Glomerular visceral epithelial cell (primary cell): ENCODE measurements at regions not wholly inside any gene's neighbourhood (a gene's known extent, or its start where the extent isn't known, plus 50 kb on each side); places are given as distances from the start of the nearest gene placed in this dataset.

Source experiments
- DNase-seq: peaks from one replicate; pipeline ENCODE4 v3.0.0-alpha.2; 2016; ENCODE audit errors: extremely low spot score

- DNase-seq = no peak
Observed at GRCh38 chr10:78706726-78707540, 361.8 kb upstream of the ZMIZ1 start.

GRCh38 chr10:78707745-78708144 is 361.0 kb upstream of the ZMIZ1 start:
- DNase-seq = no peak

- no peak for DNase-seq
Observed at GRCh38 chr10:78712147-78712546, 356.6 kb upstream of the ZMIZ1 start.

GRCh38 chr10:78713659-78714058 is 355.1 kb upstream of the ZMIZ1 start:
- DNase-seq = no peak

GRCh38 chr10:78714225-78714624 is 354.5 kb upstream of the ZMIZ1 start:
- DNase-seq = no peak

GRCh38 chr10:78715435-78715834 is 353.3 kb upstream of the ZMIZ1 start:
- no peak for DNase-seq

GRCh38 chr10:78716043-78716660 is 352.6 kb upstream of the ZMIZ1 start:
- no peak for DNase-seq

- no peak for DNase-seq
Observed at GRCh38 chr10:78717200-78717599, 351.6 kb upstream of the ZMIZ1 start.

GRCh38 chr10:78718032-78718572 is 350.7 kb upstream of the ZMIZ1 start:
- DNase-seq = no peak

GRCh38 chr10:78719276-78719675 is 349.5 kb upstream of the ZMIZ1 start:
- DNase-seq = no peak

- no peak for DNase-seq
Observed at GRCh38 chr10:78720091-78720490, 348.7 kb upstream of the ZMIZ1 start.

GRCh38 chr10:78721231-78721630 is 347.5 kb upstream of the ZMIZ1 start:
- no peak for DNase-seq

- no peak for DNase-seq
Observed at GRCh38 chr10:78724846-78725245, 343.9 kb upstream of the ZMIZ1 start.

GRCh38 chr10:78726171-78726570 is 342.6 kb upstream of the ZMIZ1 start:
- DNase-seq = no peak

GRCh38 chr10:78727251-78727650 is 341.5 kb upstream of the ZMIZ1 start:
- DNase-seq = no peak

- DNase-seq = no peak
Observed at GRCh38 chr10:78727728-78728127, 341.0 kb upstream of the ZMIZ1 start.

- no peak for DNase-seq
Observed at GRCh38 chr10:78728176-78728575, 340.6 kb upstream of the ZMIZ1 start.

- no peak for DNase-seq
Observed at GRCh38 chr10:78729366-78729765, 339.4 kb upstream of the ZMIZ1 start.

GRCh38 chr10:78729800-78730199 is 339.0 kb upstream of the ZMIZ1 start:
- no peak for DNase-seq

- no peak for DNase-seq
Observed at GRCh38 chr10:78730754-78731153, 338.0 kb upstream of the ZMIZ1 start.

- DNase-seq = no peak
Observed at GRCh38 chr10:78731675-78732074, 337.1 kb upstream of the ZMIZ1 start.

GRCh38 chr10:78732381-78732780 is 336.4 kb upstream of the ZMIZ1 start:
- no peak for DNase-seq

- no peak for DNase-seq
Observed at GRCh38 chr10:78736926-78737630, 331.7 kb upstream of the ZMIZ1 start.
